HepG2 (cell line): ENCODE measurements at regions not wholly inside any gene's neighbourhood (a gene's known extent, or its start where the extent isn't known, plus 50 kb on each side); places are given as distances from the start of the nearest gene placed in this dataset.

Experiments
- ATAC-seq: fragments of 200-7000 bp; cut with Tn5 transposase; 3 replicates; pipeline ENCODE4 v1.9.1; 2020; ENCODE audit warnings: mild to moderate bottlenecking, moderate library complexity
- BruUV-seq: library from RNA; stranded (reverse); fragments of 400-500 nt; replicated peaks from 2 replicates; lab custom pipeline; 2021; lab: Mats Ljungman, UMichigan
- CTCF ChIA-PET: fragments of 300-600 bp; formaldehyde crosslinking; extraction: SDS; loops from one replicate; lab custom pipeline; 2021; ENCODE audit warnings: low total read pairs, inconsistent platforms, low intra/inter-chr PET ratio; lab: Yijun Ruan, JAX
- POLR2A ChIA-PET: fragments of 350-600 bp; sonication (Branson Sonifier 250); formaldehyde crosslinking; loops from one replicate; lab custom pipeline; 2020; ENCODE audit warnings: antibody characterized with exemption, inconsistent platforms; lab: Yijun Ruan, JAX
- DNase-seq: peaks from one replicate; pipeline ENCODE4 v3.0.0-alpha.2; 2015; ENCODE audit warnings: low spot score
- FAIRE-seq: peaks from 3 replicates; lab custom pipeline; 2011; peaks lifted over from hg19 to GRCh38; lab: Jason Lieb, UNC
- H2AFZ ChIP-seq: one replicate; pipeline ENCODE4 v1.6.1; 2011; ENCODE audit warnings: low read length, inconsistent platforms
- H3K27ac ChIP-seq: fragments of 300-600 bp; 3 replicates; pipeline ENCODE4 v1.8.0; 2011; ENCODE audit warnings: mixed run types, mild to moderate bottlenecking, mixed read lengths, low read length, inconsistent platforms; ENCODE audit not compliant: insufficient read depth; ENCODE audit errors: extremely low read length
- H3K27me3 ChIP-seq, 2 experiments: fragments of 200-600 bp in 1 of 2; 2 replicates in 1 of 2; 3 replicates in 1 of 2; pipeline versions ENCODE4 v1.6.0 to v1.8.0; 2011; ENCODE audit warnings: low read length in 2 of 2, mild to moderate bottlenecking in 2 of 2, moderate library complexity in 2 of 2, inconsistent platforms in 1 of 2; ENCODE audit not compliant: insufficient read depth in 2 of 2, control insufficient read depth in 1 of 2
- H3K36me3 ChIP-seq, 2 experiments: fragments of 200-600 bp in 1 of 2; replicated peaks in 1 of 2; 2 replicates in 1 of 2; 3 replicates in 1 of 2; pipeline versions ENCODE4 v1.5.1 to v1.8.0; 2011; ENCODE audit warnings: low read length in 2 of 2, inconsistent platforms in 1 of 2; ENCODE audit not compliant: insufficient read depth in 2 of 2, control insufficient read depth in 1 of 2
- H3K4me1 ChIP-seq: 2 replicates; pipeline ENCODE4 v1.5.1; 2012; ENCODE audit warnings: low read length, inconsistent platforms; ENCODE audit not compliant: insufficient read depth
- H3K4me2 ChIP-seq: 2 replicates; pipeline ENCODE4 v1.6.0; 2011; ENCODE audit warnings: low read depth, low read length, inconsistent platforms
- H3K4me3 ChIP-seq, 3 experiments: fragments of 200-600 bp in 1 of 3; sonication (generic), shearing (Covaris generic) in 1 of 3; replicated peaks in 1 of 3; 2 replicates each; pipeline ENCODE4 v1.5.1; 2011 to 2016; ENCODE audit warnings: low read length in 3 of 3, inconsistent platforms in 2 of 3, low read depth in 2 of 3, mild to moderate bottlenecking in 2 of 3, control low read depth in 1 of 3, mixed read lengths in 1 of 3; ENCODE audit not compliant: insufficient read depth in 1 of 3
- H3K79me2 ChIP-seq: one replicate; pipeline ENCODE4 v1.6.1; 2011; ENCODE audit warnings: low read length, inconsistent platforms; ENCODE audit not compliant: insufficient read depth
- H3K9ac ChIP-seq: 2 replicates; pipeline ENCODE4 v1.6.0; 2011; ENCODE audit warnings: mild to moderate bottlenecking, low read depth, low read length, inconsistent platforms; ENCODE audit not compliant: insufficient read depth
- H3K9me3 ChIP-seq: 2 replicates; pipeline ENCODE4 v1.5.1; 2012; ENCODE audit warnings: mild to moderate bottlenecking, low read length
- H4K20me1 ChIP-seq: 2 replicates; pipeline ENCODE4 v1.6.0; 2011; ENCODE audit warnings: inconsistent platforms, mild to moderate bottlenecking, low read length, moderate library complexity; ENCODE audit not compliant: insufficient read depth
- FIP1L1 ChIP-seq: fragments of 200-400 bp; formaldehyde crosslinking; IDR thresholded peaks from 2 replicates; pipeline ENCODE4 v1.6.1; 2018; ENCODE audit warnings: low read depth, mild to moderate bottlenecking, low read length, moderate library complexity, borderline replicate concordance; ENCODE audit not compliant: insufficient read depth
- FUBP1 ChIP-seq: sonication (generic); formaldehyde crosslinking; IDR thresholded peaks from 2 replicates; pipeline ENCODE4 v1.5.1; 2020; ENCODE audit warnings: missing genetic modification reagents, mild to moderate bottlenecking, borderline replicate concordance
- HDAC6 ChIP-seq: fragments of 200-600 bp; sonication (generic); IDR thresholded peaks from 2 replicates; pipeline ENCODE4 v1.7.0; 2017; ENCODE audit warnings: mild to moderate bottlenecking, antibody characterized with exemption, low read length, low read depth
- IKZF4 ChIP-seq: sonication (generic); formaldehyde crosslinking; IDR thresholded peaks from 2 replicates; pipeline ENCODE4 v1.5.1; 2020; ENCODE audit warnings: borderline replicate concordance, mild to moderate bottlenecking, low read depth, missing genetic modification reagents; ENCODE audit errors: not compliant biosample characterization
- JUNB ChIP-seq: sonication (generic); formaldehyde crosslinking; IDR thresholded peaks from 2 replicates; pipeline ENCODE4 v1.8.0; 2022; ENCODE audit warnings: missing genetic modification reagents, mild to moderate bottlenecking, borderline replicate concordance
- KLF12 ChIP-seq: sonication (generic); formaldehyde crosslinking; IDR thresholded peaks from 2 replicates; pipeline ENCODE4 v1.4.0; 2020; ENCODE audit warnings: missing genetic modification reagents, borderline replicate concordance
- MED13 ChIP-seq: sonication (generic); formaldehyde crosslinking; IDR thresholded peaks from 2 replicates; pipeline ENCODE4 v1.5.0; 2020; ENCODE audit warnings: missing genetic modification reagents
- NCOA1 ChIP-seq: sonication (generic); formaldehyde crosslinking; IDR thresholded peaks from 2 replicates; pipeline ENCODE4 v1.9.0; 2021; ENCODE audit warnings: missing genetic modification reagents
- TBL1XR1 ChIP-seq: fragments of 150-350 bp; IDR thresholded peaks from 2 replicates; pipeline ENCODE4 v1.6.1; 2014; ENCODE audit warnings: borderline replicate concordance, low read length; ENCODE audit not compliant: partially characterized antibody
- U2AF2 ChIP-seq: fragments of 200-400 bp; formaldehyde crosslinking; IDR thresholded peaks from 2 replicates; pipeline ENCODE4 v1.6.1; 2017; ENCODE audit warnings: low read depth, mild to moderate bottlenecking, low read length
- ZBTB26 ChIP-seq: IDR thresholded peaks from 2 replicates; pipeline ENCODE4 v1.6.1; 2016; ENCODE audit warnings: missing compliant biosample characterization, missing genetic modification reagents, borderline replicate concordance
- ZNF296 ChIP-seq: sonication (generic); formaldehyde crosslinking; conservative IDR thresholded peaks from 2 replicates; pipeline ENCODE4 v1.5.0; 2020; ENCODE audit warnings: mild to moderate bottlenecking, missing genetic modification reagents
- WGBS: methylation state at CpG from one replicate; pipeline ENCODE4 v1.1.6; 2017; ENCODE audit warnings: low lambda C conversion rate; 5-methylcytosine and 5-hydroxymethylcytosine counted together
- in situ Hi-C: cut with HindIII; loops from 2 replicates; pipeline ENCODE4 v1.10.0; 2017; ENCODE audit warnings: low pct_unique_long_range_greater_than_20kb; ENCODE audit not compliant: extremely low pct_ligation_motif_present
- intact Hi-C: fragments of 100-400 bp; cut with micrococcal nuclease; formaldehyde crosslinking; loops from one replicate; pipeline ENCODE4 v1.10.0; 2022; ENCODE audit not compliant: unreplicated experiment
- TF ChIP-seq, protein P1 (sequence below): sonication (generic); formaldehyde crosslinking; IDR thresholded peaks from 2 replicates; pipeline ENCODE4 v1.4.0; 2020; ENCODE audit warnings: missing genetic modification reagents, borderline replicate concordance

DNA sequence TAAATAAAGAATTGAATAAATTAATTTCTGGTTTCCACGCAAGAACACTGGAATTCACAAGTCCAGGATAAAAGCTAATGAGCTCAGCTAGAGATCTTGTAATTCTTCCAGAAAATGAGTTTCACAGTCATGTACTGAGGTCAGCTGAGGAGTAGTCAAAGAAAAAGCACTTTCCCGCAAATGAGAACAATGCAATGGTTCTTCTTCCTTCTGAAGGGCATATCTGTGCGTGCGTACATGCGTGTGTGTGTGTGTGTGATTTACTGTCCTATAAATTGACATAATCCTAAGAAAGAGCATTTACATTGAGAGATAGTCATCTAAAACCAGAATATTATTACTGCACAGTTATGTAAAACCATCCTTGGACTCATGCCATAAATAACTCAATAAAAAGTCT, 968.9 kb upstream of the EYS start:
- Histone ChIP-seq H4K20me1 (no peaks in the 10 kb centered on the region), H3K27me3 (no peaks in the 10 kb centered on the region), H2AFZ (no peak overlapping the region), H3K9me3 (no peaks in the 10 kb centered on the region), H3K4me2 (no peak overlapping the region), H3K27ac (no peak overlapping the region), H3K79me2 (no peaks in the 10 kb centered on the region), H3K4me3 (no peak overlapping the region), H3K36me3 (no peaks in the 10 kb centered on the region), H3K4me1 (no peaks in the 10 kb centered on the region), H3K9ac (no peak overlapping the region)
- no peak for DNase-seq
- BruUV-seq: no TSS peak
- ChIA-PET CTCF (no interaction called here), POLR2A (no interaction called here)
- intact Hi-C loops (no loop called here), in situ Hi-C loops (no loop called here)
- no peak for ATAC-seq
- TF ChIP-seq HDAC6: no peak
- no peak for TF ChIP-seq TBL1XR1
- TF ChIP-seq ZNF296 (CRISPR knock-in tag): no peak
- TF ChIP-seq JUNB: no peak
- TF ChIP-seq U2AF2: no peak
- TF ChIP-seq MED13 (CRISPR knock-in tag): no peak
- TF ChIP-seq, protein P1, sequence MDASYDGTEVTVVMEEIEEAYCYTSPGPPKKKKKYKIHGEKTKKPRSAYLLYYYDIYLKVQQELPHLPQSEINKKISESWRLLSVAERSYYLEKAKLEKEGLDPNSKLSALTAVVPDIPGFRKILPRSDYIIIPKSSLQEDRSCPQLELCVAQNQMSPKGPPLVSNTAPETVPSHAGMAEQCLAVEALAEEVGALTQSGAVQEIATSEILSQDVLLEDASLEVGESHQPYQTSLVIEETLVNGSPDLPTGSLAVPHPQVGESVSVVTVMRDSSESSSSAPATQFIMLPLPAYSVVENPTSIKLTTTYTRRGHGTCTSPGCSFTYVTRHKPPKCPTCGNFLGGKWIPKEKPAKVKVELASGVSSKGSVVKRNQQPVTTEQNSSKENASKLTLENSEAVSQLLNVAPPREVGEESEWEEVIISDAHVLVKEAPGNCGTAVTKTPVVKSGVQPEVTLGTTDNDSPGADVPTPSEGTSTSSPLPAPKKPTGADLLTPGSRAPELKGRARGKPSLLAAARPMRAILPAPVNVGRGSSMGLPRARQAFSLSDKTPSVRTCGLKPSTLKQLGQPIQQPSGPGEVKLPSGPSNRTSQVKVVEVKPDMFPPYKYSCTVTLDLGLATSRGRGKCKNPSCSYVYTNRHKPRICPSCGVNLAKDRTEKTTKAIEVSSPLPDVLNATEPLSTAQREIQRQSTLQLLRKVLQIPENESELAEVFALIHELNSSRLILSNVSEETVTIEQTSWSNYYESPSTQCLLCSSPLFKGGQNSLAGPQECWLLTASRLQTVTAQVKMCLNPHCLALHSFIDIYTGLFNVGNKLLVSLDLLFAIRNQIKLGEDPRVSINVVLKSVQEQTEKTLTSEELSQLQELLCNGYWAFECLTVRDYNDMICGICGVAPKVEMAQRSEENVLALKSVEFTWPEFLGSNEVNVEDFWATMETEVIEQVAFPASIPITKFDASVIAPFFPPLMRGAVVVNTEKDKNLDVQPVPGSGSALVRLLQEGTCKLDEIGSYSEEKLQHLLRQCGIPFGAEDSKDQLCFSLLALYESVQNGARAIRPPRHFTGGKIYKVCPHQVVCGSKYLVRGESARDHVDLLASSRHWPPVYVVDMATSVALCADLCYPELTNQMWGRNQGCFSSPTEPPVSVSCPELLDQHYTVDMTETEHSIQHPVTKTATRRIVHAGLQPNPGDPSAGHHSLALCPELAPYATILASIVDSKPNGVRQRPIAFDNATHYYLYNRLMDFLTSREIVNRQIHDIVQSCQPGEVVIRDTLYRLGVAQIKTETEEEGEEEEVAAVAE: no peak
- TF ChIP-seq NCOA1: no peak
- no peak for TF ChIP-seq ZBTB26
- TF ChIP-seq FIP1L1: no peak
- TF ChIP-seq FUBP1 (CRISPR knock-in tag): no peak
- no peak for TF ChIP-seq KLF12
- no peak for TF ChIP-seq IKZF4 (CRISPR knock-in tag)
- 15% methylated on average over 5 of the region's 5 CpGs for WGBS
- FAIRE-seq: no peak
